8988T (cell line): ENCODE measurements at regions not wholly inside any gene's neighbourhood (a gene's known extent, or its start where the extent isn't known, plus 50 kb on each side); places are given as distances from the start of the nearest gene placed in this dataset.
"Not testable (repeated sequence)": the region's sequence is repeated elsewhere in the genome, so short reads cannot be mapped to it uniquely, and the experiment has no call there.

Experiments used
- DNase-seq: peaks from one replicate; pipeline ENCODE4 v3.0.0; 2011

DNA sequence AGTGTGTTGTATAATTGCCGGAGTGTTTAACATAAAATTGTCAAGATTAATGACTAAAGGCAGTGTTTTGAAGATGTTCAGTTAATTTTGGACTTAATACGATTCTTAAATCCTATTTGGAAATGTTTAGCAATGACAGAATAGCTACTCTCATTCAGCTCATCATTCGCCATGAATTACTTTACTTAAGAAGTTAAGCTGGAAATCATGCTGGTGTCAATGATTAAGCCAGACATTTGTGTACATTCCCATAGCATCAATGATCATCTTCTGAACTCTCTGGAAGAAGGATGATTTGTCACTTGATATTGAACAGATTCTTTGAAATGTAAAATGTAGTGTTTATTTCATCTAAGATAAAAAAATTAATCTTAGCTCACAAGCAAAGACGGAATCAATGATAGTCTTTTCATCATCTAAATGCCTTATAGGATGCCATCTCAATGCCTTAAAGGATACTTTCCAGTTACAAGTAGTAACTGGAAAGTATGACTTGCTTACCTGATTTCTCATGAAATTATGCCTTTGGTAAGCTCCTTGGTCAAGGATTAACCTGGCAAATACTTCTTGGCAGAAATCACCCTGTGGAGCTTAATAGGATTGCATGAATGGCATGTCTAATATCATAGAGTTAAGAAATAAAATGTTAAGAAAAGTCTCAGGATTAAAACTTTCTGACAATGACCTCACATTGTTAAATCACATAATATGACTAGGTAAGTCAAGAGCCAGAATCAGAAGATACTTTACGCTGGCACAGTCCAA, 515.5 kb upstream of the AGA start:
- no peak for DNase-seq

DNA sequence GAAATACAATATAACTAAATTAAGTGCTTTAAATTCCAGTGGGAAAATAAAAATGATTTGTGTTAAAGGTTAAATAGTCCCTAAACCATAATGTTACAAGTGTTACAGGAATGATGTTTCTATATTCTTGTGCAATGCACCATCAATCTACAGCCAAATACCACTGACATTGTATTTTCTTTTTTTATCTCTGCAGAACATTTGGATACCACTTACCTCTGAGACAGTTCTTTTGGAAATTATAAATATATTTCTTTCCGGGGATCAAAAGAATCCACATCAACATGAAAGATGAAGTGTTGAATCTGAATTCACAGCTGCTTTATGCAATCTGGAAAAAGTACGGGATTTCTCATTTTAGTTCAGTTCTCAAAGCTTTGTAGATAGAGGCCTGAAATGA, 518.3 kb upstream of the AGA start:
- DNase-seq: no peak

DNA sequence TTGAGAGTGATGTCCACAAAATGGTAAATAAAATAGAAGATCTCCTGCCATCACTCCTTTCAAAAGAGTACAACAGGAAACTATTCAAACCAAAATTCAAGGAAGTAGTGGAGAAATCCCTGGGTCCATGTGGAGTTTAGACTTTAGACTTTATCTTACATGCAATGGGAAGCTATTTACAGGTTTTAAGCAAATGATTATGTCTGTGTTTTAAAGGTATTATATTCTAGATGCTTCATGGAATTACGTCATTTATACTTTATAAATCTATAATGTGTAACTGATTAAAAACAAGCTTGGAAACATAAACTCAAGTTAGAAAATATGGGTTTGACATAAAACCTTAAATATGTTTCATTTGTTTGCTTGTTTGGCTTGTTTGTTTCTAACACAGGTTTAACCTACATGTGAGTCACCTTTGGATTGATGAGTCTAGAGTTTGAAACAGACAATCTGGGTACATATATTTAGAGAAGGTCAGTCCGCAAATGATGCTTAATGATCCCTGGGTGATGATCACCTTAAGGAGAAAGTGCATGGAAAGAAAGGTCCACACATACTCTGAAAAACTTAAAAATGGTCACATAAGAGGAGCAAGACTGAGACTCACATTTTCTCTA, 519.6 kb upstream of the AGA start:
- no peak for DNase-seq

DNA sequence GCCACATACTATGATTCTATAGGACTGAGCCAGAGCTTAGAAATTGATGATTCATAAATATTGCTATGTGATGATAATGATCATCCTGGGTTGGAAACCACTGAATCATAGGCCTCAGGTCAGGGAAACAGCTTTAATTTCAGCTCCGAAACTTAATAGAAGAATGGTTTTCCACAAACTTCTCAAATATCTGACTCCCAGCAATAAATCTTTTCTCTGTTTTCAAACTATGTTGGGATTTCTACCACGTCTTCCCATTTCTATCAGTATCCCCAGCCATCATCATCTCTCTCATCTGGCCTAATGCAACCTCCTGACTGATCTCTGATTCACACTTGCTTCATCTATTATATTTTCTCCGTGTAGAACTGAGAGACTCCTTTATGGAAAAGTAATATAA, 521.8 kb upstream of the AGA start:
- no peak for DNase-seq

GRCh38 chr4:177964693-177965168, 522.5 kb upstream of the AGA start:
- DNase-seq: no peak

DNA sequence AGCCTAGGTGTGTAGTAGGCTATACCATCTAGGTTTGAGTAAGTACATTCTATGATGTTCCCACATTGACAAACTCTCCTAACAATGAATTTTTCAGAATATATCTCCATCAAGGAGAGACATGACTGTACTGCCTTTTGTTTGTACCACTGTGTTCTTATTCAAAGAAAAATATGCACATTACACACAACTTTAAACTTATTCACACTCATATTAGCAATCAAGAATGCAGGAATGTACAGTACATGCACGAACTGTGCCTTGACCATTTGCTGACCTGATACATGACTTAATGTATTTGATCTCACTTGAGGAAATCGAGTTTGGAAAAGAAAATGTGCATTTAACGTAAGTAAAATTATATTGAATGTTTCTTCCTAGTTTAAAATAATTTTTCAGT, 525.1 kb upstream of the AGA start:
- no peak for DNase-seq

DNA sequence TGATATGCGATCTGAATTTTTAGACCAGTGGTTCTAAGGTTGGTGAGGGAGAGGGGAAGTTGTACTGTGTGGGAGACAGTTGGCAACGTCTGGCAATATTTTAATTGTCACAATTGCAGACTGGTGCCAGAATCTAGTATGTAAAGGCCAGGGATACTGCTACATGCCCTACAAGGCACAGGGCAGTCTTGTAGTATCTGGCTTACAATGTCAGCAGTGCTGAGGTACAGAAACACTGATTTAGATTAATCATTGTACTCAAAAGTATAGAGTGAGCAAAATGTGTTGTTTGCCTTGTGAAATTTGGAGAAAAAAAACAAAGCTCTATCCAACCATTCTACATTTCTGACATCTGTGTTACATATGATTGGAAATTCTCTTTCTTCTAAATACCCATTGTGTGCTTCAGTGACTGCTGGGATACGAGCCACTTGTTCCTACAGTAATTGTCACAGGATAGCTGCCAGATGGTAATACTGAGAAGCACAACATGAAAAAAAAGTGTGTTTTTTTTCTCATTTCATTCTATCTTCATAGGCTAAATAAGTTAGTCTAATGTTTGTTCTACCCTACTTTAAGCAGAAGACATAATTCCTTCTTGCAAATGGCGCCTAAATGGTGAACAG, 526.7 kb upstream of the AGA start:
- no peak for DNase-seq

DNA sequence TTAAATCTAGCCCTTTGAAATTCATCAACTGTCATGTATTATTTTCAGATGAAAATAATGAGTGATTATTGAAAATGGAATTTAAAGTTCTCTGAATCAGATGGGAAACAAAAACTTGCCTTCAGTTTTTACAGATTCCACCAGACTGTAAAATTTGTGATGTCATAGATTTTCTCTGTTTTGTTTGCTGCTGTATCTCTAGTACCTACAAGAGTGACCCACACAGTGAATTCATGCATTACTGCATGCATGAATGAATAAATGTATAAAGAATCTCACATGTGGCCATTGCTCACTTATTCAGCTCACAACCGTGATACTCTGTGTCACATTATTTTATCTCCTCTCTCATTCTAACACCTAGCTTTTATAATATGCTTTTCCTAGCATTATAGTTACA, 532.2 kb upstream of the AGA start:
- no peak for DNase-seq

- DNase-seq: no peak
Measured at GRCh38 chr4:177975315-177975987, 533.2 kb upstream of the AGA start.

DNA sequence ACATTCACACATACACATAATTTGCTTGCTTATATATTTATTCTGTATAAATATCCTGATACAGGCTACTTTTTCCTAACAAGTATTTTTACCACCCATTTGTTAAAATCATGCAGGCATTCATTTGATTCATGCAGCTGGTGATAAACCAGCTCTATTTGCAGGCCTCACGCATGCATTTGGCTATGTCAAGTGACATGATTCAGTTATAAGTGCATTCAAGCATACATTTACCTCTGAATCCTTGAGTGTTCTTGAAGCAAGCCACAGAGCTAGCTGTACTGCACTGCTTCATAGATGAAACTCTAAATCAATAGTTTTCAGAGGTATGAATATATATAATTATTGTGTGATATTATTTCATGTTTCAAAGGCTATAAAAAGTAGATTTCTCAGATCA, 544.0 kb upstream of the AGA start:
- DNase-seq: no peak

DNA sequence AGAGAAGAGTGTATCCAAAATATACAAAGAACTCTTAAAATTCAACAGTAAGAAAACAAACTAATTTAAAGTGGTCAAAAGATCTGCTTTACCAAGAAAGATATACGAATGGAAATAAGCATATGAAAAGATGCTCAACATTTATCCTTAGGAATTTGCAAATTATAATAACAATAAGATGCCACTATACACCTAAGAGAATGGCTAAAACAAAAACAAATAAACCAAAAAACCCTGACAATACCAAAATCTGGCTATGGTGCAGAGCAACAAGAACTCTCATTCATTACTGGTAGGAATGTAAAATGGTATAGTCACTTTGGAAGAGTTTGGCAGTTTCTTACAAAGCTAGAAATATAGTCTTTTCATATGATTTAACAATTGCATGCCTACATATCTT, 545.7 kb upstream of the AGA start:
- DNase-seq: no peak

DNA sequence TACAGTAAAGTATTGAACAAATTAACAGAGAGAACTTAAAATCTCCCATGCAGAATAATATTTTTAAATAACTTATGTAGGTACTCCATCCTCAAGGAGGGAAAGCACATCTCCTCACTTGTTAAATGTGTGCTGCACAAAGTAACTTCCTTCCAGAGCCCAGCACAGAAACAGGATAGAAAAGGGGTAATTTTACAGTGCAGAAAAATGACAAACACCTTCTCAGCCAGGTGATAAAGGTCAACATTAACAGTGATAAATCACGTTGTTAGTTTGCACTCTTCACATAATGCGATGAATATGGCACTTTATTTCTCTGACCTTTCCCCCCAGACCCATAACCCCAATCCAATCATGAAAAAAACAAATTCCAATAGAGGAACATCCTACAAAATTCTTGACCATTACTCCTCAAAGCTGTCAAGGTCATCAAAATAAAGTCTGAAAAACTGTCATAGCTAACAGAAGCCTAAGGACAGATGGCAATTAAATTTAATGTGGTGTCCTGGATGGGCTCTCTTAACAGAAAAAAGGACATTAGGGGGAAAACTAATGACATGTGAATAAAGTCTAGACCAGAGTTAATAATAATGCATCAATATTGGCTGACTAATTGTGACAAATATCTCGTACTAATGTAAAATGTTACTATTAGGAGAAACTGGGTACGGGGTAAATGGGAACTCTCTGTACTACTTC, 547.4 kb upstream of the AGA start:
- no peak for DNase-seq

GRCh38 chr4:178003098-178003657, 560.9 kb upstream of the AGA start:
- DNase-seq: no peak

DNA sequence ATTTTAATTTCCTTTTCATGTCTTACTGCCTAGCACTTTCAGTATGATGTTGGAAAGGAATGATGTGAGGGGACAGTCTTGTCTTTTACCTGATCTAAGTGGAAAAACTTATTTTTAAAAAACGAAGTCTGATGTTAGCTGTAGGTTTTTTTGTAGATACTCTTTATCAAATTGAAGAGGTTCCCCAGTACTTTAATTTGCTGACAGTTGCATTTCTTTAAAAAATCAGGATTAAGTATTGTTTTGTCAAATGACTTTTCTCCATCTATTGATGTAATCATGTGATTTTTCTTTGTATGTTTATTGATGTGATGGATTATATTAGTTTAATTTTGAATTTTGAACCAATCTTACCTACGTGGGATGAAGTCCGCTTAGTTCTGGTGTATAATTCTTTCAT, 568.4 kb upstream of the AGA start:
- DNase-seq: no peak

DNA sequence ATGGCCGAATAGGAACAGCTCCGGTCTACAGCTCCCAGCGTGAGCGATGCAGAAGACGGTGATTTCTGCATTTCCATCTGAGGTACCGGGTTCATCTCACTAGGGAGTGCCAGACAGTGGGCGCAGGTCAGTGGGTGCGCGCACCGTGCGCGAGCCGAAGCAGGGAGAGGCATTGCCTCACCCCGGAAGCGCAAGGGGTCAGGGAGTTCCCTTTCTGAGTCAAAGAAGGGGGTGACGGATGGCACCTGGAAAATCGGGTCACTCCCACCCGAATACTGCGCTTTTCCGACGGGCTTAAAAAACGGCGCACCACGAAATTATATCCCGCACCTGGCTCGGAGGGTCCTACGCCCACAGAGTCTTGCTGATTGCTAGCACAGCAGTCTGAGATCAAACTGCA, 572.8 kb upstream of the AGA start:
- DNase-seq: not testable (repeated sequence)

GRCh38 chr4:178026999-178027398, 584.8 kb upstream of the AGA start:
- DNase-seq: no peak

DNA sequence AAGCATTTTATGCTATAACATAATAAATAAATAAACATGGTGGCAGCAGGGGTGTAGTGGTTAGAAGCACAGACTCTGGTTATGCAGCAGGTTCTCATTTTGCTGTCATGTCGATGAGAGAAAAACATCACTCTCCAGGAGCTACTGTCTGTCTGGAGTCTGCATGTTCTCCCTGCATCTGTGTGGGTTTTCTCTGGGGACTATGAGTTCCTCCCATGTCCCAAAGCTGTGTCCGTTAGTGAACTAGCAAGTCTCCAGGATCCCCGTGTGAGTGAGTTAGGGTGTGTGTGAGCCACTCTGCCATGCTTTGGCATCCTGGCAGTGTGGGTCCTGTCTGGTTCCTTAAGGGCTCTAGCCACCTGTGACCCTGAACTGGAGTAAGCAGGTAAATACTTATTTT, 585.6 kb upstream of the AGA start:
- DNase-seq: no peak

DNA sequence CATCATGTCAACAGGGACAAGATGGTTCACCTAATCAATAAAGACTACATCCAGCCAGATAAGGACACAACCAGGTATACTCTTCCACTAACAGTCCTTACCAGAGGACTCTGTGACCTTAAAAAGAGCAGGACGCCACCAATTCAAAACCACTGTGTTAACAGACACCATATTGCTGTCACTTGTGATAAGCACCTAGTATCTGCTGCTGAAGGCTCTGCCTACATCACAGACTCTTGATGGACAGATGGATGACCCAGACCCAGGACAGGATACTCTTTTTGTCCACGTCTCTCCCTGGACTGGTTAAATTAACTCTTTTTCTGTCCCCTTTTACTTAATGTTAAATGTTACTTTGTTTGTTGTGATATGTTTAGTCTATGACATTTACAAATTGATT, 586.2 kb upstream of the AGA start:
- no peak for DNase-seq

DNA sequence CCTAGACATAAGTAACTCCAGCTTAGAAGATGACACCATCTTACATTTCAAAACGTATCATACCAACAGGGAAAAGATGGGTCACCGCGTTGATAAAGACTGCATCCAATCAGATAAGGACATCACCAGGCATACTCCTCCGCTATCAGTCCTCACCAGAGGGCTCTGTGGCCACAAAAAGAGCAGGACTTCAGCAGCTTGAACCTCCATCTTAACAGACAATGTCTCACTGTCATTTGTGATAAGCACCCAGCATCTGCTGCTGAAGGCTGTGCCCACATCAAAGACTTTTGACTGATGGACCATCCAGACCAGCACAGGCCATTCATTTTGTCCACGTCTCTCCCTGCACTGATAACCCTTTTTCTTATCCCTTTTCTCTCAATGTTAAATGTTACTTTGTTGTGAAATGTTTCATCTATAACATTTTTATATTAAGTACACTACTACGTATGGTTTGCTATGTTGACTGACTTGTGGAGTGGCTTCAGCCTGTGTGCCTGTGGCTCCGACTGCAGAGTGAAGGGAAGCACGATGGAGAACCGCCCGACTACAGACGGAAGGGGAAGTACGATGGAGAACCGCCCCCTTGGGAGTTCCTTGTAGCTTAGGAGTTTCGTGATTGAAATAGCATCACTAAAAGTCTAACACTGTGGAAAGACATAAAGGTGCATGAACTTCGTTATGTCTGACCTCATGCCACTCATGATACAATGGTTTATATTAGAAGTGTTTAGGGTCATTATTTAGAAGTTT, 595.4 kb upstream of the AGA start:
- no peak for DNase-seq

GRCh38 chr4:178056996-178057395, 614.8 kb upstream of the AGA start:
- DNase-seq: no peak

GRCh38 chr4:178063568-178063967, 621.3 kb upstream of the AGA start:
- DNase-seq: no peak

DNA sequence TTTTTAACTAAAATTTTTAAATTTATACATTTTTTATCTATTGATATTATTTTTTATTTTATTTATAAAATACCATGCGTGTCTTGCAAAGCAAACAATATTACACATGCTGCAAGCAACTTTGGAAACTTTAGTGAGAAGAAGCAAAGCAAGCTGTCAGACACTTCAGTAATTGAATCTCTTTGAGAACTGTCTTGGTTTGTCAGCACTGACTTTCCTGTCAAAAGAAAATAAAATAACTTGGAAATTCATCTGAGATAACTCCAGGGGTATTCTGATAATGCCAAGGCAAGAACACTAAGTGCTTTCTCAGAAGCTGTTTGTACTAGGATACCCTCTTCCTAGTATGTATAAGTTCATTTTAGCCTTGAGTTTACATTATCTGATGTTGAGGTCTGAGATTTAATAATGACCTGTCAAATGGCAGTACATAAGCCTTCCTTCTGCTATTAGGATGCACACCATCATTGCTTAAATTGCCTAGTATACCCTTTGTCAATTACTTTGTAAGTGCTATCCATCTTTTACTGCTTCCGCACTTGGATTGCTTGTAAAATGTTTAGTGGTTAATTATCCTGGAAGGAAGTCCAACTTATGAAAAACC, 624.2 kb upstream of the AGA start:
- no peak for DNase-seq
